ENCODE measurements at regions not wholly inside any gene's neighbourhood (a gene's known extent, or its start where the extent isn't known, plus 50 kb on each side); places are given as distances from the start of the nearest gene placed in this dataset.

DNA sequence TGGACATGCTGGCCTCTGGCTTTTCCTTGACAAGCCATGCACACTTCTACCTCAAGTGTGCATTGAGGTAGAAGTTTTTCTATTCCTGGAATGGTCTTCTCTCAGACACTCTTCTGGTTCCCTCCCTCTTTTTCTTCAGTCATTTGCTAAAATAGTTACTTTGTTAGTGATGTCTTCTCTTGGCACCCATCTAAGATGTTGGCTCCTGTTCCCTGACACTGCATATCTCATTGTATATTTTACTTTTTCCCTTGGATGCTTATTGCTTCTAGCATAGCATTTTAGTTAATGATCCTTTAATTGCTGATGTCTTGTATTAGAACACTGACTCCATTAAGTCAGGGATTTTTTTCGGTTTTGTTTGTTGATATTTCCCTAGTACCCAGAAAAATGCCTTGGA lies 758.7 kb upstream of the NRSN1 start:
- Histone ChIP-seq H3K4me1 (ENCODE audit: control insufficient read depth, extremely low read depth, insufficient read depth, low read length) (no peaks in the 10 kb centered on the region), H3K36me3 (ENCODE audit: control insufficient read depth, insufficient read depth, low read length) (no peaks in the 10 kb centered on the region), H2AFZ (ENCODE audit: low read length) (no peak overlapping the region), H3K4me2 (ENCODE audit: extremely low read depth, insufficient read depth, low read length) (no peak overlapping the region), H3K9me3 (ENCODE audit: control insufficient read depth, insufficient read depth, low read depth, low read length) (no peaks in the 10 kb centered on the region), H3K79me2 (ENCODE audit: control insufficient read depth, insufficient read depth, low read length) (no peaks in the 10 kb centered on the region), H3K27me3 (ENCODE audit: control insufficient read depth, insufficient read depth, low read length) (no peaks in the 10 kb centered on the region), H3K4me3 (replicated peaks in 1 of 4; ENCODE audit: control extremely low read depth in 1 of 4, insufficient read depth in 1 of 4, low read depth in 3 of 4, low read length in 4 of 4) (no peak overlapping the region), H3K9ac (ENCODE audit: insufficient read depth, low read length) (no peak overlapping the region), H4K20me1 (ENCODE audit: control insufficient read depth, extremely low read depth, insufficient read depth, low read length) (no peaks in the 10 kb centered on the region), H3K27ac (ENCODE audit: insufficient read depth, low read length) (no peak overlapping the region)
- no peak for DNase-seq (ENCODE audit: low read depth in 2 of 2)
- TF ChIP-seq CTCF (conservative IDR thresholded peaks at IDR 0.05 in 1 of 2, IDR thresholded peaks at IDR 0.05 in 1 of 2; ENCODE audit: low read depth in 1 of 2, low read length in 2 of 2) (no peak), EZH2 (IDR thresholded peaks at IDR 0.05; ENCODE audit: low read length, missing control alignments) (no peak)

DNA sequence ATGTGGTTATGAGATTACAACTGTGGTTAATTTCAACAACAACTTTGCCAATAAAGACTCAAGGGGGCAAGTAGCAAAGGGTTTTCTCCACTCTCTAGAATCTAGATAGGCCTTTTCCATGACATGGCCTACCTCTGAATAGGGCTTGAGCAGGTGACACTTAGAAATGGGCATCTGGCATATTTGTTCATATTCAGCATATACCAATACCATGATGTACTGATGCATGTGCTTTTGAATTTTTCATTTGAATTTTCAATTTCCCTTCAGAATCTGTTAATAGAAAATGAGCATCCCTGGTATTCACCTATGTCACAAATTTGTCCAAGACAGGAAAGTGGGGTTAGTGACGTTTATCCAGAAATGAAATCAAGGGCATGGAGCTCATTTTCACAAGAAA lies 757.5 kb upstream of the NRSN1 start:
- no peak overlapping the region for H2AFZ ChIP-seq (ENCODE audit: low read length)
- H3K4me3 ChIP-seq (replicated peaks in 1 of 4; ENCODE audit: control extremely low read depth in 1 of 4, insufficient read depth in 1 of 4, low read depth in 3 of 4, low read length in 4 of 4): no peak overlapping the region
- no peak for DNase-seq (ENCODE audit: low read depth in 2 of 2)
- H3K79me2 ChIP-seq (ENCODE audit: control insufficient read depth, insufficient read depth, low read length): no peaks in the 10 kb centered on the region
- H3K27me3 ChIP-seq (ENCODE audit: control insufficient read depth, insufficient read depth, low read length): no peaks in the 10 kb centered on the region
- H3K4me1 ChIP-seq (ENCODE audit: control insufficient read depth, extremely low read depth, insufficient read depth, low read length): no peaks in the 10 kb centered on the region
- H4K20me1 ChIP-seq (ENCODE audit: control insufficient read depth, extremely low read depth, insufficient read depth, low read length): no peaks in the 10 kb centered on the region
- H3K4me2 ChIP-seq (ENCODE audit: extremely low read depth, insufficient read depth, low read length): no peak overlapping the region
- no peak for TF ChIP-seq CTCF (conservative IDR thresholded peaks at IDR 0.05 in 1 of 2, IDR thresholded peaks at IDR 0.05 in 1 of 2; ENCODE audit: low read depth in 1 of 2, low read length in 2 of 2)
- no peak for TF ChIP-seq EZH2 (IDR thresholded peaks at IDR 0.05; ENCODE audit: low read length, missing control alignments)
- no peak overlapping the region for H3K9ac ChIP-seq (ENCODE audit: insufficient read depth, low read length)
- no peaks in the 10 kb centered on the region for H3K36me3 ChIP-seq (ENCODE audit: control insufficient read depth, insufficient read depth, low read length)
- no peaks in the 10 kb centered on the region for H3K9me3 ChIP-seq (ENCODE audit: control insufficient read depth, insufficient read depth, low read depth, low read length)
- H3K27ac ChIP-seq (ENCODE audit: insufficient read depth, low read length): no peak overlapping the region

DNA sequence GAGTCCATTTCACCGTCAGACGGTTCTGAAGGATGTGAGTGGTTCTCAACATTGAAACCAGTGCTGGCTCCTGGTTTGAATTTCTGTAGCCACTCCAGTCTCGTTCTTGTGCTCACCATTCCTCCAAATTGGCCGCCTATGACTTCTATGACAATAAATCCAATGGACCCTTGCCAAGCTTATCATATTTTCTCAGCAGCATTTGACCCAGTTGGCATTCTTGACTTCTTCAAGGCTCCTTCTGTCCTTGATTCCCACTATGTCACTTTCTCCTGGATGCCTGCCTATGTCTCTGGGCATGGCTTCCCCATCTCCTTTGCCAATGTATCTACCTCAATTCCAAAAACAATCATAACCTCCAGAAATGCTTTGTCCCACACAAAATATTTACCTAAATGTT lies 756.0 kb upstream of the NRSN1 start:
- H2AFZ ChIP-seq (ENCODE audit: low read length): no peak overlapping the region
- H3K79me2 ChIP-seq (ENCODE audit: control insufficient read depth, insufficient read depth, low read length): no peaks in the 10 kb centered on the region
- TF ChIP-seq EZH2 (IDR thresholded peaks at IDR 0.05; ENCODE audit: low read length, missing control alignments): no peak
- no peak overlapping the region for H3K27ac ChIP-seq (ENCODE audit: insufficient read depth, low read length)
- no peaks in the 10 kb centered on the region for H3K36me3 ChIP-seq (ENCODE audit: control insufficient read depth, insufficient read depth, low read length)
- no peak for DNase-seq (ENCODE audit: low read depth in 2 of 2)
- no peaks in the 10 kb centered on the region for H3K4me1 ChIP-seq (ENCODE audit: control insufficient read depth, extremely low read depth, insufficient read depth, low read length)
- H3K27me3 ChIP-seq (ENCODE audit: control insufficient read depth, insufficient read depth, low read length): no peaks in the 10 kb centered on the region
- H3K4me2 ChIP-seq (ENCODE audit: extremely low read depth, insufficient read depth, low read length): no peak overlapping the region
- no peaks in the 10 kb centered on the region for H4K20me1 ChIP-seq (ENCODE audit: control insufficient read depth, extremely low read depth, insufficient read depth, low read length)
- H3K4me3 ChIP-seq (replicated peaks in 1 of 4; ENCODE audit: control extremely low read depth in 1 of 4, insufficient read depth in 1 of 4, low read depth in 3 of 4, low read length in 4 of 4): no peak overlapping the region
- no peaks in the 10 kb centered on the region for H3K9me3 ChIP-seq (ENCODE audit: control insufficient read depth, insufficient read depth, low read depth, low read length)
- no peak overlapping the region for H3K9ac ChIP-seq (ENCODE audit: insufficient read depth, low read length)
